ENCODE measurements at regions not wholly inside any gene's neighbourhood (a gene's known extent, or its start where the extent isn't known, plus 50 kb on each side); places are given as distances from the start of the nearest gene placed in this dataset.
"Not testable (repeated sequence)": the region's sequence is repeated elsewhere in the genome, so short reads cannot be mapped to it uniquely, and the experiment has no call there.

DNA sequence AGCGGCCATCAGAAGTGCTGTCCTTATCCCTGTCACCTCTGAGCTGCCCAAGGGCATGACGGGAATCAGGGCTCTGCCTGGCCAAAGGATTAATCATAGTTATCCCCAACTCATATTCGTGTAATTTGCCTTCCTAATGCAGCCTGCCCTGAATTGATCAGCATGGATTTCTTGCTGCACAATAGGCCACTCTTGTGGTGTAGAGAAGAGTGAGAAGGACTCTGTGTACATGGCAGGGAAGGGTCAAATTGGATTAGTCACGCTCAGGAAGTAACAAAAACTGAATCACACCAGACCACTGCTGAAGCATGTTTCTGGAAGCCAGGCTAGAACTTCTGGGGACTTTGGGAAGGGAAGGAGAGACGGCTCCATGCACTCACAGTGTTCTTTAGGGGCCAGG is 227.0 kb downstream of the BUB3 start:
- no peak for DNase-seq

DNA sequence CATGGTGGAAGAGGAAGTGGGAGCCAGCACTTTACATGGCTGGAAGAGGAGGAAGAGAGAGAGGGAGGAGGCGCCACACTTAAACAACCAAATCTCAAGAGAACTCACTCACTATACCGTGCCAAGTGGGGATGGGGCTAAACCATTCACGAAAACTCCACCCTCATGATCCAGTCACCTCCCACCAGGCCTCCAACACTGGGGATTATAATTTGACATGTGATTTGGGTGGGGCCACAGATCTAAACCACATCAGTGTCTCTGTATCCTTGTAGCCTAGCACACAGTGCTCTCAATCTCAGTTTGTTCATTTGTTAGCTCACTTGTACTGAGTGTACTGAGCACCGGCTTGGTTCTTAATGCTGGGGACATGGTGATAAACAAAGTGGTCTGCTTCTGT is 228.3 kb downstream of the BUB3 start:
- no peak for DNase-seq

DNA sequence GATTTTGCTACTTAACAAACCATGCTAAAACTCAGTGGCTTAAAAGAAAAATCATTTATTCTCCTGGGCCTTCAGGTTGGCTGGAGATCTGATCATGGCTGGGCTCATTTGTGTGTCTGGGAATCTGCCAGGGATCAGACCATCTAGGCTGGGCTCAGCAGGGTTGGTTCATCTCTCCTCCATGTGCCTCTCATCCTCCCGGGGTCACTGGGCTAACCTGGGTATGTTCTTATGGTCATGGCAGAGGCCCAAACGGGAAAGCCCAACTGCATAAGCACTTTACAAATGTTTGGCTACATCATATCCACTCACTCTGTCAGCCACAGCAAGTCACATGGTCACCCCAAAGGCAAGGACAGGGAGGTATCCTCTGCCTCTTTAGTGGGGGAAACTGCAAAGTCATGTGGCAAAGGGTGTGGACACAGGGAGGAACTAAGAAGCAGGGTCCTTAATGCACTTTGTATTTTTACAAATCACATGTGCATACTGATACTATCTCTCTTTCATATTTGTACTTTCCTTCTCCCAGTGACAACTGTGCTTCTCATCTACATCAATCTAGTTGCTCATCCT is 231.4 kb downstream of the BUB3 start:
- DNase-seq: no peak

DNA sequence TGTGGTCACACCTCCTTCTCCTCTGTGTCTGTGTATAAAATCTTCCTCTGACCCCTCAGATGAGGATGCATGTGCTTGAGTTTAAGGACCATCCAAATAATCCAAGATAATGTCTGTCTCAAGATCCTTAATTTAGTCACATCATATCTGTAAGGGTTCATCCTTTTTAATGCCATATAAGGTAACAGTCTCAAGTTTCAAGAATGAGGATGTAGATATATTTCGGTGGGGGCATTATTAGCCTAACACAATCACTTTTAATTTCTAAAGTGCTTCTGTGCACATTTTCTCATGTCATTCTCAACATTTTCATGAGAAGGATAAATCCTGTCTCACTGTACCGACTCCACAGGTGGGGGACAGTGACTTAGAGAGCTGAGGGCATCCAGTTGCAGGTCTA is 235.3 kb downstream of the BUB3 start:
- DNase-seq: no peak

DNA sequence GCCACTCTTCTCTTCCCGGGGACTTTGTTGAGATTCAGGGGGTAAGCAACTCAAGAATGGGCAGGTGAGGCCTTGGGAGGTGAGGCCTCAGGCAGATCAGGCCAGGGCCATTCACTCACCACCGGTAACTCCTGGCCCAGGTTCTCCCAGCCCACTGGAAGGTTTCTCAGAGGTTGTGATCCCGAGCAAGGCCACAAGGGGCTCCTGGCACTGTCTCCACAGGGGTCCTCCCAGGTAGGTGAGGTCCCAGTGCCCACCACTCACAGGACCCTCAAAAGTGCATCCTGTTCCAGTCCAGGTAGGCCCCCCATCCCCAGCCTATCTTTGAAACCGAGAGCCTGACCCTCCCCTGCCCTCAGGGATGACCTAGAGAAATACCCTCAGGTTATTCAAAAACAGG is 236.1 kb downstream of the BUB3 start:
- DNase-seq: no peak

DNA sequence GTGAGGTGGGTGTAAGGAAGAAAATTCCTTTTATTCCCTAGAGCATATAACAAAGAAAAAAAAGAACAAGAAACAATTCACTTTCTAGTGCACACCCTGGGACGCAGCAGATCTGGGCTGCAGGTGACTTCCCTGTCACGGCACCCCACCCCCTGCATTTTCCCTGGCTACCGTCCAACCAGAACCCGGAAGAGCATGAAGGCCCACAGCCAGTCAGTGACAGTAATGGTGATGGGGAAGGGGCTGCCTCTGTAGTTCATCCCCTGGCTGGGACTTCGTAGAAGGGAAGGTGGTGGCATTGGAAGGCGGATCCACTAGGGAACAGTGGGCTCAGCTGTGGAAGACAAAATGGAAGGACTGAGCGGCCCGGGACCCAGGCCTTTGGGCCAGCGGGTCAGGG is 236.7 kb downstream of the BUB3 start:
- DNase-seq: no peak

DNA sequence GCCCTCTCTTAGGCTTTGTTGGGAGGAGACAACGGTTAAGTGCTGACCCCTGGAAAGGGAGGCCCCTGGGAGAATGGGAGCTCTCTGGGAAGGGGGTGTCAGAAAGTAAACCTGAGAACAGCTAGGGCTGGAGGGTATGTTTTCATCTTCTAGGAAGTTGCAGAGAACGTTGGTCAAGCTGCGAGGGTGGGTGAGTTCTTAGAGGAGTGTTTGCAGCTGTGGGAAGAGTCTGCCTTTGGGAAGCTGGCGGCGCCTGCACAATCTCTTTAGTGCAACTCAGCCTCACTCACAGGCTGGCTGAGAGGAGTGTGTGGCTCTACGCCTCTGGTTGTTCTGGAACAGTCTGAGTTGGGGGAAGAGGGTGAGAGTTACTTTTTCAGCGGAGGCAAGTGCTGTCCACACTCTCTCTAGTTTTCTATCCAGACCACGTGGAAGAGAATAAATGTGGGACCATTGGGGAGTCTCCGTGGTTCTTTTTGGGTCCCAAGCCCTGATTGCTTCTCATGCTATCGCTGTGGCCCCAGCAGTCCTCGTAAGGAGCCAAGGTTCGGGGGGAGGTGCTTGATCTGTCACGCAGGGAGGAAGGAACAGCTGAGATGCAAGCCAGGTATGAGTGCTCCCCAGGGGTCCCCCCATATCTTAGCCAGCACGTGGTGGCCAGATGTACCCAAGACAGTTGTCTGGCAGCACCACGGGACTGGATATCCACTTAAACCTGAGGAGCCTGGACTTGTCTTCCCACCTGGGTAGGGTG is 237.2 kb downstream of the BUB3 start:
- no peak for DNase-seq

DNA sequence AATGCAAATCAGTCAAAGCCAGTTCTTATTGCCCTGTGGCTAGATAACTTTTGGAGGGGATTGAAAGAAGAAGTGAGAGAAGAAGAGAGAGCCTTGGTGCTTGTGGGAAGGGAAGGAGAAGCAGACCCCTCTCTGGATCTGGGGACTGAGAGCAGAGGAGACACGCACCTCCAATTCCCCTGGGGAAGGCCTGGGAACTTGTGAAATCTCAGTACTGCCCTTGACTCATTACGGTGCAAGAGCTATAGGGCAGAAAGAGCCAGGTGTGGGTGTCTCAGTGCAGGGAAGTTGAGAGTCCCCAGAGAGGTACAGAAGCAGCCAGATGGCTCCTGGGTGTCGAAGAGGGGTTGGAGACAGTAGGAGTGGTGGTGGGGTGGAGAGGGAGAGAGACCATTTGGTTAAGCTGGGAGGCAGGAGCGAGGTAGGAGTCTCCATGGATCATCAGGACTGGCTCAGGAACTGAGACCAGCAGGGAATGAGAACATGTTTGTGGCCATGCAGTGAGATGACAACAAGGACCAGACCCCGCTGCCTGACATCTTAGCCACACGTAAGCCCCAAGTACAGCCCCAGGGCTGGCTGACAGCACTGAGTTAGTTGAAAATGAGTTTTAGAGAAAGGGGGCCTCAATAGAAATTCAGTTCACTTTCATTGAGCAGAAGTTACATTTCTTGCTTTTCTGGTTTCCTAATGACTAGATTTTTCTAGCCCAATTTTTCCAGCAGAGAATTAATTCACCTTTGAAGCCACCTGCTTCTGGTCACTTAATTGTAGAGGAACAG is 238.2 kb downstream of the BUB3 start:
- DNase-seq: no peak

DNA sequence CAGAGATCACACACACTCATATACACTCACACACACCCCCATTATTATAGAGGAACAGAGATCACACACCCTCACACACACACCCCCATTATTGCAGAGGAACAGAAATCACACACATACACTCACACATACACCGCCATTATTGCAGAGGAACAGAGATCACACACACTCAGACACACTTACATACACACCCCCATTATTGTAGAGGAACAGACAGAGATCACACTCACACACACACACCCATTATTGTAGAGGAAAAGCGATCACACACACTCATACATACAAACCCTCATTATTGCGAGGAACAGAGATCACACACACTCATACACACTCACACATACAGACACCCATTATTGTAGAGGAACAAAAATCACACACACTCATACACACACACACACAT is 239.0 kb downstream of the BUB3 start:
- DNase-seq: no peak

DNA sequence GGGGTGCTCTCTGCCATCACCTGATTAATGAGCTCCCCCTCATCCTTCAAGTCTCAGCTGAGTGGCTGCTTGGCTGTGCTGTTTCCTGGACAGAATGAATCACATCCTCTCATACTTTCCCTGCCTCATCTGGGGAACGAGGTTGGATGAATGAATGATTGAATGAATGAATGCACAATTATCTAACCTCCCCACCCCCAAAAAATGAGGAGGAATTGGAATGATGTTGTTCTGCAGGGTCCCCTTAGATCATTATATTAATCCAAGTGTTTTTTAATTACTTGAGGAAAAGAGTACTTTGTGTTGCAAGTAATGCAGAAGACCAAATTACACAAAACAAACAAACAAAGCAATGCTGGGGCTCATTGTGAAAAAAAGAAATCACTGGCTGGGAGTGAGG is 240.2 kb downstream of the BUB3 start:
- DNase-seq: no peak

DNA sequence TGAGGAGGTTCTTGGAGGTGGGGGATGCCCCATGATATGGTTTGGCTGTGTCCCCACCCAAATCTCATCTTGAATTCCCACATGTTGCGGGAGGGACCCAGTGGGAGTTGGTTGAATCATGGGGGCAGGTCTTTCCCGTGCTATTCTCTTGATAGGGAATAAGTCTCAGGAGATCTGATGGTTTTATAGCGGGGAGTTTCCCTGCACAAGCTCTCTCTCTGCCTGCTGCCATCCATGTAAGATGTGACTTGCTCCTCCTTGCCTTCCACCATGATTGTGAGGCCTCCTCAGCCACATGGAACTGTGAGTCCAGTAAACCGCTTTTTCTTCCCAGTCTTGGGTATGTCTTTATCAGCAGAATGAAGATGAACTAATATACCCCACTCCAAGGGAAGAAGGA is 241.0 kb downstream of the BUB3 start:
- DNase-seq: not testable (repeated sequence)

DNA sequence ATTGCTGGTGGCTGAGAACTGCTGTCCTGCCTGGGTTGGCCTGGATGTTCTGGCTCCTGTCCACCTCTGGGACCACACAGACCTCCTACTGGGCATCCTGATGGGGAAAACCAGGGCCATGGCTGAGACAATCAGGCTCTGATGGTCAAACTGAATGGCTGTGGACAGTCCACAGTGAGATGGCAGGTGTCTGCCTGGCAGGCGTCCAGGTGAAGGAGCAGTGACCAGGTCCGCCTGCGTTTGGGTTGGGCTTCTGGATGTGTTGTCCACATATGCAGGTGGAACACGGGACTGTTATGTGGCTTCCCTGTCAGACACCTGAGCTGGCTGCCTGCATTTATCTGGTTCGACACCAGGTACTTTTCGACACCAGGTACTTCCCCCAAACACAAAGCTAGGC is 241.7 kb downstream of the BUB3 start:
- no peak for DNase-seq

DNA sequence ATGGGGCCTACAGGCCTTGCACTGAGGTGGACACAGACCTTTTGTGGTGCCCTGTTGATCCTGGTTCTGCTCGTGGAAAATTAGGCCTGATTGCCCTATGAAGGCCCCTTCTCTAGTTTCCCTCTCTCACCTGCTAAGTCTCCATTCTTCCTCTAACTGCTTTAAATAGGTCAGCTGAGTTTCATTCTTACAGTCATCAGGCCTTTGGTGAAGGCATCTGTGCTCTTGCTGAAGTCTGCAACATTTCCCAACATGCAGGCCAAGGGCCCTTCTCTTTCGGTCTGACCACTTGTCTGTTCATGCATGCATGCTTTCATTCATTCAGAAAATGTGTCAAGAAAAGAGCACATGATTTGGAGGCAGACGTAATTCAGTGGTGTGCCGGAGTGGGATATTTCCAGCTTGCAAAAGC is 244.0 kb downstream of the BUB3 start:
- no peak for DNase-seq

DNA sequence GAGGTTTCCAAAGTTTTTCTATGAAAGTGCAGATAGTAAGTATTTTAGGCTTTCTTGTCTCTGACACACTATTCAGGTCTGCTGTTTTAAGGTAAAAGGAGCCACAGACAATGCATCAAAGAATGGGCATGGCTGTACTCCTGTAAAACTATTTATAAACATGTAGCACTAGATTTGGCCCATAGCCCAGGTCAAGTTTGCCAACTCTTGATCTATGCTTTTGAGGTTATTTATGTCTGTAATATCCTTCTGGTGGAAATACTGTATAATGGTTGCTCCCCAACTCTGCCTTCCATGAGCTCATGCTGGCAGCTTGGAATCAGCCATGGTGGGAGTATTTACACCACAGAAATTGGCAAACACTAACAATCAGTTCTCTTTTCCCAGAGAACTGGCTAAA is 244.6 kb downstream of the BUB3 start:
- DNase-seq: no peak

DNA sequence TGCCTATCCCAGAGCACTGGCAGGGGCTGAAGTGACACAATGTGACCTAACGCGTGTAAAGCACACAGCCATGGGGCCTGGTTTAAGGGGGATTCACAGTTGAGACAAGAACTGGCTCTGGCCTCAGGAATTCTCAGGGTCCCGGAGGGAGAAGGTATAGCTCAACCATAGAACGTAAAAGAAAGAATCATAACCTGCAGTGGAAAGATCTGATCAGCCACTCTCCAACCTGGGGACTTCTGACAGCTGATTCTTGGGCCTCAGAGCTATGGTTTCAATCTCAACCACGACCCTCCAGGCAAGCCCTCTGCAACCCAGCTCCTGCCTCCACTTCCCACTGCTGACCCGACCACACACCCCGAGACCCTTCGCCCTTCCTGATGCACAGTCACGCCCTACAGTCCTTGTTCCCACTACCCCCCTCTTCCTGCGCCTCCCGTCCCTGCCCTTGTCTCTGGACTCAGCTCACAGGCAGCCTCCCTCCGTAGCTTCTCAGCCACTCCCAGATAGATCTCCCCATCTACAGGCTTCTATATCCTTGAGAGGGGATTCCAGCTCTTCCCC is 245.2 kb downstream of the BUB3 start:
- DNase-seq: no peak

DNA sequence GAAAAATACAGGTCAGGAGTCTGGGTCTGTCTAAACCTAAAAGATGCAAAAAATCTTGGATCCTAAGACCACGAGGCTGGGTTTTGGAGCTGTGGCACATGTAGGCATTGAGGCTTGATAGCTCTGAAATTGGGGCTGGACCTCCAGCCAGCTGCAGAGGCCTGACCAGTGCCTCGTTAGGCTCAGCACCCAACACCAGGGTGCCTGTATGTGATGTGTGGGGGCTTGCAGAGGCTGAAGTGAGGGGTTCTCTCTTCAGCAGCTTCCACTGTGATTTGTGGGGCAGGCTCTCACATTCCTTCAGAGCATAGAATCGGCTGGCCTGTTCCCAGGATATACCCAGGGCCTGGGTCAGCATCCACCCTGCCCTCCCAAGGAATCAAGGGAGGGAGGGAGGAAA is 247.8 kb downstream of the BUB3 start:
- no peak for DNase-seq

DNA sequence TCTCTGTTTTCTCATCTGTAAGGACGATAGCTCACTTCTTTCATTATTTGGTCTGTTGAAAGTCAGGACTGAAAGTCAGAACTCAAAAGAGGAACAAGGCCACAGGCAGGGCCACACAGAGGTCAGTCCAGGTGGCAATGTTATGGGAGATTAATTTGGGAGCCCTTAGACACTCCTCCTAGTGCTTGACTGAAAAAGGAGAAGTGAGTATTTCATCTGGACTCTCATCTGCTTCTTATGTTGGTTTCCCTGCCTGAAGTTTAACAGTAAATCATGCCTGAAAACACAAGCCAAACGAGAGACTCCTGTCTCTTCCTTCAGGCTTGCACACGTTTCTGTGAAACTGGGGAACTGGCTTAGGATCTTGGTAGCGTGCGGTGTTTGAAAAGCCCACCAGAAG is 248.5 kb downstream of the BUB3 start:
- DNase-seq: no peak

DNA sequence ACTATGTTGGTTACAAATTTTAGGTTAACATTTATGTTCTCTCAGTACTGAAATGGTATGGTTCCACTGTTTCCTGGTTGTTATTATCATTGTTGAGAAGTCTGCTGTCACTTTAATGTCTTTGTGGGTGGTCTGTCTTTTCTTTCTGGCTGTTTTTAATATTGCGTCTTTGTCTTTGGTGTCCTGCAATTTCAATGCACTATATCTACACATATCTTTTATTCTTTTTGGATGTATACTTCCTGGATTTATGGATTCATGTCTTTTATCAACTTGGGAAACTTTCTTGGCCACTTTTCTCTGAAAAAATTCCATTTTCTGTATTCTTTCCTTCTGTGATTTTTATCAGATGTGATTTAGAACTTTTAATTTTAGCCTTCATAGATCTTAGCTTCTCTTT is 250.2 kb downstream of the BUB3 start:
- DNase-seq: no peak

DNA sequence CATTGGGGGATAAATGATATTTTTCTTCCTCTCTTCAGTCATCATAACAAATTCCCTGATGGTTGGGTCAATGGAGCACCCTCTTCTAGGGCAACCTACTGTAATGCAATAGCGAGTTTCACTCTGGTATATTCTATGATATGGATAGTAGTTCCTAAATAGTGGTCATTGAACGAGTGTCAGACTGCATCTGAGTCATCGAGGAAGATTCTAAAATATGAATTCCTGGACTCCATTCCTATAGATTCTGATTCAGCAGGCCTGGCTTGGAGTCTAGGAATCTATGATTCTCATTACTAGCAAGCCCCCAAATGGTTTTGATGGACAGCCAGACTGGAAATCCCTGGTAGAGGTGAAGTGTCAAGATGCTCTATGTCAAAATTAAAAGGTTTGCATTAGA is 254.5 kb downstream of the BUB3 start:
- DNase-seq: no peak

DNA sequence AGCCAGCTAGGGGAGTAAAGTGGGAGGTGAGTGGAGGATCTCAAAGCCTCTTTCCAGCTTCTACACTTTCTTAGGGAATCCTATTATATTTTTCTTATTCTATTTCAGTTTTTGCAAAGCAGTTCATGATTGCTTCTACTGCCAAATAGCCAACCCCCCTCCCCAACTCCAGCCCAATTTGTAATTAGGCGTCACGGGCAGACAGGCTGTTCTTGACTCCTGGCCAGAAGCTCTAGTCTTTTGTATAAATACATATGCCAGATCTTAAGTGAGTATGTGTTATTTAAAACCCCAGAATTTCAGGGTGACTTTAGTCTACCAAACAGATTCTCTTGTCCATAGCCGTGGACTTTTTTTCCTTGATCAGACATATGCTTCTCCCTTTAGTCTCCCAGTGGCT is 255.2 kb downstream of the BUB3 start:
- DNase-seq: peak; percentile 10

DNA sequence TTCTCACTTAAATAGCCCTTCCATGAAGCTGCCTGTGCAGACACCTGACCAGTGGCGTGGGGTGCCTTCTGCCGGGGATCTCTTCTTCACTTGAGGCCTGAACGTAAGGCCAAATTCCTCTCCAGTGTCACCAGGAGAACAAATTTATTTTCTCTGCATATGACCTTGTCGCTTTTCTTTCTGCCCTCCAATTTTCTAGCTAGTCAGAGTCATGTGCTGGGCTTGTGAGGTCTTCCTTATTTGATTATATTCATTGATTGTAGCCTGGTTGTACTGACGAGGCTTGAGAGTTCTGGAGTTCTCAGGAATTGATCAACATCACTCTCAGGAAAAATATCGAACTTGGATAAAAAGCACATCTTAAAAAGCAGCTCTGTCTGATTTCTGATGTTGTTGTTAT is 255.7 kb downstream of the BUB3 start:
- no peak for DNase-seq

DNA sequence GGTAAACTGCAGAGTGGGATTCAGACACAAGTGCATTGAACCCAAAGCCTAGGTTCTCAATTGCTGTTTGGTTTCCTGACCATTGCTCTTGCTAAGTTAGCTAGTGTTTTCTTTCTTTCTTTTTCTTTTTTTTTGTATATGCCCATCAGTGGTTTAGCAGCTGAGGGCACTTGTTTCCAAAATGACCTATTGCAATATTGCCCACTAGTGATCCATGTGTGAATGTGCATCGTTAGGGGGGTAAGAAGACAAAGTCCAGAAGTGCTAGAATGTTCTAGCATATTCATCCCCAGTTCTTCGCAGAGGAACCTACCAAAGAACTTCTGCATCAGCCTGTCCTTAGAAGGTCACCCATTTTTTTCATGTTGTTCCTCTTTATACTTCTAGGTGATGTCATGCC is 252.8 kb upstream of the GPR26 start:
- no peak for DNase-seq

DNA sequence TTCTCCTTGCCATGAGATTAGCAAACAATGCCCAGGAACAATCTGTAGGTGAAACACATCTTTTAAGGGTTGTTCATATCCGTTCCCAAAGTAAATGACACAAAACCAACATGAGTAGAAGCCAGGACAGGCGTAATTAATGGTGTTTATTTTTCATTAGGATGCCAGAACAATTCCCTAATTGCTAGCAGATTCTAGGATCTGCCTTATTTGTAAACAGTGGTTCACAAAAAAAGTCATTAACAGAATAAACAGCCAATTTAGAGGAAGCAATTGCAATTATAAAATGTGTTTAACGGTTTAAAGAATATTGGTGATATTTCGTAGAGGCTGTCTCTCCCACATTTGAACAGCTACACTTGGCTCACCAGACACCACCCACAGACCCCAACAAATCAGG is 250.6 kb upstream of the GPR26 start:
- DNase-seq: no peak

DNA sequence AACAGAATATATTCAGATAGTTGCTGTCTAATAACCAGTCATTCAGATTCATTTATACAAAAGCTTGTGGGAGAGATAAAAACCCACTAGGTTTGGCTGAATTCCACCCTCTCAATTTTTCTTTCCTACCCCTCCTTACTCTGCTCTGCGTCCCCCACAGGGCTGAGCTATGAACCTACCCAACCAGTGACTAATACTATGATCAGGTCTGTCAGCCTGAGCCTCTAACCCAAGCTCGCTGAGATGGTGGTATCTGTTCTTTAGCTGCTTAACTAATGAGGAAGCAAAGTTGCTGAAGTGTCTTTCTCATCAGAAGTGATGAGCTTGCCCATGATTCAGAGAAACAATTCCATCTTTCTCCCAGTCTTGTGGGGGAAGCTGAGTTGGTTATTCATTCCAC is 248.7 kb upstream of the GPR26 start:
- DNase-seq: no peak
